ENCODE measurements at regions not wholly inside any gene's neighbourhood (a gene's known extent, or its start where the extent isn't known, plus 50 kb on each side); places are given as distances from the start of the nearest gene placed in this dataset.

- TF ChIP-seq CTCF (IDR thresholded peaks at IDR 0.05): no peak
- no peaks in the 10 kb centered on the region for H3K4me1 ChIP-seq (ENCODE audit: low read depth)
- no peaks in the 10 kb centered on the region for H3K36me3 ChIP-seq (ENCODE audit: low read depth)
- intact Hi-C loops (cut with DNase I, micrococcal nuclease): no loop called here
- ATAC-seq: no peak
- DNase-seq: no peak
- peaks cover 36% of the 10 kb centered on the region for H3K9me3 ChIP-seq
- H3K4me3 ChIP-seq: no peak overlapping the region
Observed at GRCh38 chr13:19268331-19268730, 86.7 kb upstream of the TUBA3C start.

- intact Hi-C loops (cut with DNase I, micrococcal nuclease): no loop called here
- Histone ChIP-seq H3K36me3 (ENCODE audit: low read depth) (no peaks in the 10 kb centered on the region), H3K4me3 (no peak overlapping the region), H3K9me3 (peaks cover 36% of the 10 kb centered on the region), H3K4me1 (ENCODE audit: low read depth) (no peaks in the 10 kb centered on the region)
- DNase-seq (no peak), ATAC-seq (no peak)
- TF ChIP-seq CTCF (IDR thresholded peaks at IDR 0.05): no peak
Observed at GRCh38 chr13:19267746-19268145, 86.1 kb upstream of the TUBA3C start.

GRCh38 chr13:19266979-19267378 lies 85.4 kb upstream of the TUBA3C start:
- no peak for DNase-seq
- H3K9me3 ChIP-seq: peaks cover 36% of the 10 kb centered on the region
- no peak overlapping the region for H3K4me3 ChIP-seq
- no peaks in the 10 kb centered on the region for H3K4me1 ChIP-seq (ENCODE audit: low read depth)
- H3K36me3 ChIP-seq (ENCODE audit: low read depth): no peaks in the 10 kb centered on the region
- intact Hi-C loops (cut with DNase I, micrococcal nuclease): no loop called here
- no peak for ATAC-seq
- TF ChIP-seq CTCF (IDR thresholded peaks at IDR 0.05): no peak

GRCh38 chr13:19264711-19265110 lies 83.1 kb upstream of the TUBA3C start:
- no peak overlapping the region for H3K4me3 ChIP-seq
- H3K4me1 ChIP-seq (ENCODE audit: low read depth): no peaks in the 10 kb centered on the region
- TF ChIP-seq CTCF (IDR thresholded peaks at IDR 0.05): no peak
- H3K36me3 ChIP-seq (ENCODE audit: low read depth): no peaks in the 10 kb centered on the region
- no peak for DNase-seq
- intact Hi-C loops (cut with DNase I, micrococcal nuclease): no loop called here
- peaks cover 39% of the 10 kb centered on the region for H3K9me3 ChIP-seq
- no peak for ATAC-seq

- Histone ChIP-seq H3K36me3 (ENCODE audit: low read depth) (no peaks in the 10 kb centered on the region), H3K4me3 (no peak overlapping the region), H3K9me3 (peaks cover 46% of the 10 kb centered on the region), H3K4me1 (ENCODE audit: low read depth) (no peaks in the 10 kb centered on the region)
- no peak for TF ChIP-seq CTCF (IDR thresholded peaks at IDR 0.05)
- intact Hi-C loops (cut with DNase I, micrococcal nuclease): no loop called here
- ATAC-seq: no peak
- no peak for DNase-seq
Observed at GRCh38 chr13:19252381-19252780, 70.8 kb upstream of the TUBA3C start.
